GM18498 (cell line): ENCODE measurements at regions not wholly inside any gene's neighbourhood (a gene's known extent, or its start where the extent isn't known, plus 50 kb on each side); places are given as distances from the start of the nearest gene placed in this dataset.

Source experiments
- ATAC-seq: cut with Tn5 transposase; IDR thresholded peaks from one replicate; pipeline ENCODE4 v1.9.1; 2021; ENCODE audit warnings: mild to moderate bottlenecking, moderate library complexity; ENCODE audit not compliant: unreplicated experiment

GRCh38 chr4:144461906-144462305 is 184.1 kb upstream of the HHIP start:
- no peak for ATAC-seq

GRCh38 chr4:144463236-144463635 is 182.7 kb upstream of the HHIP start:
- ATAC-seq, result no peak

- no peak for ATAC-seq
These were observed 182.1 kb upstream of the HHIP start for GRCh38 chr4:144463896-144464295.

GRCh38 chr4:144465546-144465945 is 180.4 kb upstream of the HHIP start:
- ATAC-seq, result no peak

GRCh38 chr4:144480068-144480467 is 165.9 kb upstream of the HHIP start:
- ATAC-seq, result no peak

- no peak for ATAC-seq
These were observed 156.1 kb upstream of the HHIP start for GRCh38 chr4:144489831-144490230.

- ATAC-seq, result no peak
These were observed 151.7 kb upstream of the HHIP start for GRCh38 chr4:144494280-144494679.

- ATAC-seq, result no peak
These were observed 150.0 kb upstream of the HHIP start for GRCh38 chr4:144495944-144496343.

- peak; percentile 89 for ATAC-seq
These were observed 146.2 kb upstream of the HHIP start for GRCh38 chr4:144499777-144500176.

- ATAC-seq, result no peak
These were observed 144.7 kb upstream of the HHIP start for GRCh38 chr4:144501231-144501780.

GRCh38 chr4:144504883-144505282 is 141.1 kb upstream of the HHIP start:
- no peak for ATAC-seq

GRCh38 chr4:144507311-144508101 is 138.4 kb upstream of the HHIP start:
- ATAC-seq, result no peak

- ATAC-seq, result no peak
These were observed 136.6 kb upstream of the HHIP start for GRCh38 chr4:144509088-144510015.

GRCh38 chr4:144514736-144515135 is 131.2 kb upstream of the HHIP start:
- ATAC-seq, result no peak

- no peak for ATAC-seq
These were observed 127.6 kb upstream of the HHIP start for GRCh38 chr4:144518181-144518895.

GRCh38 chr4:144531841-144532240 is 114.1 kb upstream of the HHIP start:
- ATAC-seq, result no peak

- ATAC-seq, result peak; percentile 100
These were observed 98.2 kb upstream of the HHIP start for GRCh38 chr4:144547678-144548298.

GRCh38 chr4:144556636-144557035 is 89.3 kb upstream of the HHIP start:
- peak; percentile 66 for ATAC-seq

- no peak for ATAC-seq
These were observed 88.6 kb upstream of the HHIP start for GRCh38 chr4:144557404-144557803.

GRCh38 chr4:144562019-144562705 is 83.8 kb upstream of the HHIP start:
- ATAC-seq, result no peak
